OCI-LY3 (cell line): ENCODE measurements at regions not wholly inside any gene's neighbourhood (a gene's known extent, or its start where the extent isn't known, plus 50 kb on each side); places are given as distances from the start of the nearest gene placed in this dataset.

Experiments used
- H2AFZ ChIP-seq: fragments of 200-600, 300-600 bp; shearing (Covaris generic); 2 replicates; pipeline ENCODE4 v1.6.0; 2014; ENCODE audit warnings: antibody characterized with exemption, low read depth, low read length
- H3K27ac ChIP-seq: fragments of 200-600, 300-600 bp; sonication (generic); 2 replicates; pipeline ENCODE4 v1.5.1; 2014; ENCODE audit warnings: mild to moderate bottlenecking, low read length, moderate library complexity, mixed read lengths
- H3K27me3 ChIP-seq: fragments of 200-600, 300-600 bp; sonication (generic); 2 replicates; pipeline ENCODE4 v1.6.1; 2014; ENCODE audit warnings: low read depth, low read length, mixed read lengths
- H3K36me3 ChIP-seq: fragments of 200-600, 300-600 bp; sonication (generic); replicated peaks from 2 replicates; pipeline ENCODE3; 2014; ENCODE audit warnings: low read depth, low read length, mixed read lengths
- H3K4me1 ChIP-seq: fragments of 300-600, 200-600 bp; sonication (generic); 2 replicates; pipeline ENCODE4 v1.6.1; 2014; ENCODE audit warnings: low read length, mixed read lengths
- H3K4me2 ChIP-seq: fragments of 200-600, 300-600 bp; sonication (generic); 2 replicates; pipeline ENCODE4 v1.6.1; 2014; ENCODE audit warnings: low read length, mixed read lengths
- H3K4me3 ChIP-seq: fragments of 300-600, 200-600 bp; sonication (generic); 2 replicates; pipeline ENCODE4 v1.5.1; 2014; ENCODE audit warnings: antibody characterized with exemption, mild to moderate bottlenecking, low read length, moderate library complexity
- H3K79me2 ChIP-seq: fragments of 300-600, 200-600 bp; shearing (Covaris generic); 2 replicates; pipeline ENCODE4 v1.6.1; 2014; ENCODE audit warnings: mild to moderate bottlenecking, low read length, mixed read lengths
- H3K9ac ChIP-seq: fragments of 300-600, 200-600 bp; shearing (Covaris generic); 2 replicates; pipeline ENCODE4 v1.6.0; 2014; ENCODE audit warnings: mild to moderate bottlenecking, low read length, moderate library complexity
- H3K9me3 ChIP-seq: fragments of 200-600, 300-600 bp; shearing (Covaris generic); 2 replicates; pipeline ENCODE4 v1.6.1; 2014; ENCODE audit warnings: low read length, mixed read lengths; ENCODE audit not compliant: insufficient read depth
- H4K20me1 ChIP-seq: fragments of 200-600, 300-600 bp; sonication (generic); 2 replicates; pipeline ENCODE4 v1.6.1; 2016; ENCODE audit warnings: low read length, mixed read lengths; ENCODE audit not compliant: insufficient read depth
- CTCF ChIP-seq: fragments of 200-600, 300-600 bp; sonication (generic); IDR thresholded peaks from 2 replicates; pipeline ENCODE4 v1.5.1; 2014; ENCODE audit warnings: antibody characterized with exemption, low read length, low read depth
- EZH2phosphoT487 ChIP-seq: fragments of 200-600 bp; shearing (Covaris generic); IDR thresholded peaks from 2 replicates; pipeline ENCODE4 v1.6.1; 2018; ENCODE audit warnings: antibody characterized with exemption, mixed run types, low read depth

- no peaks in the 10 kb centered on the region for H3K36me3 ChIP-seq
- H3K4me1 ChIP-seq: no peaks in the 10 kb centered on the region
- no peak overlapping the region for H3K9ac ChIP-seq
- H2AFZ ChIP-seq: no peak overlapping the region
- no peak overlapping the region for H3K4me3 ChIP-seq
- no peaks in the 10 kb centered on the region for H4K20me1 ChIP-seq
- no peaks in the 10 kb centered on the region for H3K9me3 ChIP-seq
- TF ChIP-seq CTCF: no peak
- no peak overlapping the region for H3K4me2 ChIP-seq
- H3K27ac ChIP-seq: no peak overlapping the region
- no peaks in the 10 kb centered on the region for H3K79me2 ChIP-seq
- 0 out of 2 replicates have a peak, but pooled peaks cover 6% of the 10 kb centered on the region for H3K27me3 ChIP-seq
Measured at GRCh38 chr15:100765467-100766241, 114.0 kb upstream of the ALDH1A3 start.

GRCh38 chr15:100766243-100767000 lies 113.2 kb upstream of the ALDH1A3 start:
- no peak for TF ChIP-seq EZH2phosphoT487
- TF ChIP-seq CTCF: no peak
- Histone ChIP-seq H3K4me2 (no peak overlapping the region), H3K4me3 (no peak overlapping the region), H3K9me3 (no peaks in the 10 kb centered on the region), H2AFZ (no peak overlapping the region), H3K36me3 (no peaks in the 10 kb centered on the region), H3K79me2 (no peaks in the 10 kb centered on the region), H3K9ac (no peak overlapping the region), H3K27me3 (0 out of 2 replicates have a peak, but pooled peaks cover 6% of the 10 kb centered on the region), H3K4me1 (no peaks in the 10 kb centered on the region), H4K20me1 (no peaks in the 10 kb centered on the region), H3K27ac (no peak overlapping the region)

DNA sequence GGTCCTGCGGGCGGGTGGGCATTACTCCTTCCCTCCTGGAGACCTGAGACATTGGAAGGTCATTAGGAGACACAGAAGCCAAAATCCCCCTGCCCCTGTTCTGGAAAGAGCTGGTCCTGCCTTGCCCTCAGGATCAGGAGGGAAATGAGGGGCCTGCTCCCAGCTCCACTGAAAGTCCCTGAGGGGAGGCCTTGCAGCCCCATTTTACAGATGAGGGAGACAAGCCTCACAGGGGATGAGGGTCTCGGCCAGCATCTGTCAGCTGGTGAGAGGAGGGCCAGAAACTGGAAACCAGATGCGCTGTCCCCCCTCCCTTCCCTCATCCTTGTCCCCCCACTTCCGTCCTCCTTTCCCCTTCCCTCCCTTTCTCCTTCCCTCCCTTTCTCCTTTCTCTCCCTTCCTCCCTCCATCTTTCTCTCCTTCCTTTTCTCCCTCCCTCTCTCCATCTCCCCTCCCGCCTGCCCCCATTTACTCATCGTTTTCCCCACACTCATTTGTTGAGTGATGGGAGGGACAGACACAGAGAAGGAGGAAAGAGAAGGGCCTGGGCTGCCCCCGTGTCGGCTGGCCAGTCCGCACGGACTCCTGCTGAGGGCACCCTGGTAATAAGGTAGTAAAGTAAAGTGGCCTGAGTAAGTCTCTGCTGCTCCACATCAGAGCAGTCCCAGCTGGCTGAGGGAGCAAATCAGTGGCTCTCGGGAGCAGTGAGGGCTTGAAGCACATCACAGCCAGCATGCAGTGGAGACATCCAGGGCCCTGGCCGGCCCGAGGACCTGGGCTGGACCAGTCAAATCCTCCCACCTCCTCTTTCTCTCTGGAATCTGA lies 112.4 kb upstream of the ALDH1A3 start:
- Histone ChIP-seq H3K4me2 (no peak overlapping the region), H4K20me1 (no peaks in the 10 kb centered on the region), H3K27me3 (0 out of 2 replicates have a peak, but pooled peaks cover 6% of the 10 kb centered on the region), H2AFZ (no peak overlapping the region), H3K79me2 (no peaks in the 10 kb centered on the region), H3K4me1 (no peaks in the 10 kb centered on the region), H3K4me3 (no peak overlapping the region), H3K36me3 (no peaks in the 10 kb centered on the region), H3K9me3 (no peaks in the 10 kb centered on the region), H3K27ac (no peak overlapping the region), H3K9ac (no peak overlapping the region)
- TF ChIP-seq CTCF (no peak), EZH2phosphoT487 (no peak)
